ENCODE measurements at regions not wholly inside any gene's neighbourhood (a gene's known extent, or its start where the extent isn't known, plus 50 kb on each side); places are given as distances from the start of the nearest gene placed in this dataset.

GRCh38 chr17:22694362-22695227, 1002.3 kb downstream of the KCNJ18 start:
- TF ChIP-seq, protein P1, sequence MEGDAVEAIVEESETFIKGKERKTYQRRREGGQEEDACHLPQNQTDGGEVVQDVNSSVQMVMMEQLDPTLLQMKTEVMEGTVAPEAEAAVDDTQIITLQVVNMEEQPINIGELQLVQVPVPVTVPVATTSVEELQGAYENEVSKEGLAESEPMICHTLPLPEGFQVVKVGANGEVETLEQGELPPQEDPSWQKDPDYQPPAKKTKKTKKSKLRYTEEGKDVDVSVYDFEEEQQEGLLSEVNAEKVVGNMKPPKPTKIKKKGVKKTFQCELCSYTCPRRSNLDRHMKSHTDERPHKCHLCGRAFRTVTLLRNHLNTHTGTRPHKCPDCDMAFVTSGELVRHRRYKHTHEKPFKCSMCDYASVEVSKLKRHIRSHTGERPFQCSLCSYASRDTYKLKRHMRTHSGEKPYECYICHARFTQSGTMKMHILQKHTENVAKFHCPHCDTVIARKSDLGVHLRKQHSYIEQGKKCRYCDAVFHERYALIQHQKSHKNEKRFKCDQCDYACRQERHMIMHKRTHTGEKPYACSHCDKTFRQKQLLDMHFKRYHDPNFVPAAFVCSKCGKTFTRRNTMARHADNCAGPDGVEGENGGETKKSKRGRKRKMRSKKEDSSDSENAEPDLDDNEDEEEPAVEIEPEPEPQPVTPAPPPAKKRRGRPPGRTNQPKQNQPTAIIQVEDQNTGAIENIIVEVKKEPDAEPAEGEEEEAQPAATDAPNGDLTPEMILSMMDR (IDR thresholded peaks at IDR 0.05): 0 out of 3 replicates have a peak, but pooled peaks have one; percentile 18
- TF ChIP-seq POLR2A (IDR thresholded peaks at IDR 0.05; ENCODE audit: low read length): no peak
- no peak for TF ChIP-seq RAD21 (conservative IDR thresholded peaks at IDR 0.05 in 1 of 2, IDR thresholded peaks at IDR 0.05 in 1 of 2)
- TF ChIP-seq RNF2 (IDR thresholded peaks at IDR 0.05; ENCODE audit: borderline replicate concordance, low read depth): no peak
- TF ChIP-seq RARB (CRISPR knock-in tag; IDR thresholded peaks at IDR 0.05): no peak
- TF ChIP-seq, protein P2, sequence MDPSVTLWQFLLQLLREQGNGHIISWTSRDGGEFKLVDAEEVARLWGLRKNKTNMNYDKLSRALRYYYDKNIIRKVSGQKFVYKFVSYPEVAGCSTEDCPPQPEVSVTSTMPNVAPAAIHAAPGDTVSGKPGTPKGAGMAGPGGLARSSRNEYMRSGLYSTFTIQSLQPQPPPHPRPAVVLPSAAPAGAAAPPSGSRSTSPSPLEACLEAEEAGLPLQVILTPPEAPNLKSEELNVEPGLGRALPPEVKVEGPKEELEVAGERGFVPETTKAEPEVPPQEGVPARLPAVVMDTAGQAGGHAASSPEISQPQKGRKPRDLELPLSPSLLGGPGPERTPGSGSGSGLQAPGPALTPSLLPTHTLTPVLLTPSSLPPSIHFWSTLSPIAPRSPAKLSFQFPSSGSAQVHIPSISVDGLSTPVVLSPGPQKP (IDR thresholded peaks at IDR 0.05; ENCODE audit: low read depth, low read length): no peak
- TF ChIP-seq EP300 (IDR thresholded peaks at IDR 0.05): no peak
- no peak for TF ChIP-seq JUN (IDR thresholded peaks at IDR 0.05)
- TF ChIP-seq, protein P3, sequence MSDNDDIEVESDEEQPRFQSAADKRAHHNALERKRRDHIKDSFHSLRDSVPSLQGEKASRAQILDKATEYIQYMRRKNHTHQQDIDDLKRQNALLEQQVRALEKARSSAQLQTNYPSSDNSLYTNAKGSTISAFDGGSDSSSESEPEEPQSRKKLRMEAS (IDR thresholded peaks at IDR 0.05): no peak
- no peak for TF ChIP-seq HEYL (CRISPR knock-in tag; IDR thresholded peaks at IDR 0.05)
- TF ChIP-seq RFX5 (IDR thresholded peaks at IDR 0.05): no peak
- TF ChIP-seq HOXA7 (CRISPR knock-in tag; IDR thresholded peaks at IDR 0.05): no peak
- TF ChIP-seq ESRRA (IDR thresholded peaks at IDR 0.05; ENCODE audit: borderline replicate concordance, low read length): no peak
- TF ChIP-seq ZFP36 (IDR thresholded peaks at IDR 0.05; ENCODE audit: borderline replicate concordance, partially characterized antibody): no peak
